Osteocyte (in vitro differentiated cells): ENCODE measurements at regions not wholly inside any gene's neighbourhood (a gene's known extent, or its start where the extent isn't known, plus 50 kb on each side); places are given as distances from the start of the nearest gene placed in this dataset.

Experiments
- DNase-seq: peaks from one replicate; pipeline ENCODE4 v3.0.0; 2021; ENCODE audit warnings: mixed read lengths; ENCODE audit not compliant: unreplicated experiment; ENCODE audit errors: extremely low spot score
- H3K27ac Mint-ChIP-seq: one replicate; pipeline ENCODE4 v1.8.0; 2021; ENCODE audit warnings: mild to moderate bottlenecking, mixed read lengths; ENCODE audit not compliant: unreplicated experiment
- H3K27me3 Mint-ChIP-seq: one replicate; pipeline ENCODE4 v1.8.0; 2021; ENCODE audit warnings: mixed read lengths; ENCODE audit not compliant: unreplicated experiment
- H3K36me3 Mint-ChIP-seq: one replicate; pipeline ENCODE4 v1.8.0; 2021; ENCODE audit warnings: mixed read lengths; ENCODE audit not compliant: unreplicated experiment
- H3K4me1 Mint-ChIP-seq: one replicate; pipeline ENCODE4 v1.8.0; 2021; ENCODE audit warnings: mixed read lengths; ENCODE audit not compliant: unreplicated experiment
- H3K4me3 Mint-ChIP-seq: one replicate; pipeline ENCODE4 v1.8.0; 2021; ENCODE audit warnings: mild to moderate bottlenecking, moderate library complexity, mixed read lengths; ENCODE audit not compliant: unreplicated experiment
- H3K9me3 Mint-ChIP-seq: one replicate; pipeline ENCODE4 v1.8.0; 2021; ENCODE audit warnings: mixed read lengths; ENCODE audit not compliant: unreplicated experiment
- TF ChIP-seq, protein P1 (sequence below): fragments of 200-600 bp; sonication (generic); IDR thresholded peaks from 2 replicates; pipeline ENCODE4 v1.5.0; 2021; ENCODE audit warnings: antibody characterized with exemption, mild to moderate bottlenecking, moderate library complexity

DNA sequence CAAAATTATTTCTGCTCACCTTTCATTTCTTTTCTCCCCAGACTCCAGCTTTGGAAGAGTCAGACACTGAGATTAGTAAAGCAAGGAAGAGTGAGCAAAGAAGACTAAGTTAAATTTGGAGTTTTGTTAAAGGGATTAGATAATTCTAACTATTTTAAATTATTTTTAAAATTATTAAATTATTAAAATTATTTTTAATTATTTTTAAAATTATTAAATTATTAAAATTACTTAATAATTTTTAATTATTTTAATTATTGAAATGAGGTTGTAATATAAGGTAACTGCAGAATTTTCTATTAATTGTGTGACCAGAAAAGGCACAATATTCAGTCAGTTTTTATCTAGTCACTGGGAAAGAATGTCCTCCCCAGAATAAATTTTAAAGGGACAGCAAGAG lies 185.0 kb upstream of the EOMES start:
- H3K9me3 Mint-ChIP-seq, result no peaks in the 10 kb centered on the region
- TF ChIP-seq, protein P1, sequence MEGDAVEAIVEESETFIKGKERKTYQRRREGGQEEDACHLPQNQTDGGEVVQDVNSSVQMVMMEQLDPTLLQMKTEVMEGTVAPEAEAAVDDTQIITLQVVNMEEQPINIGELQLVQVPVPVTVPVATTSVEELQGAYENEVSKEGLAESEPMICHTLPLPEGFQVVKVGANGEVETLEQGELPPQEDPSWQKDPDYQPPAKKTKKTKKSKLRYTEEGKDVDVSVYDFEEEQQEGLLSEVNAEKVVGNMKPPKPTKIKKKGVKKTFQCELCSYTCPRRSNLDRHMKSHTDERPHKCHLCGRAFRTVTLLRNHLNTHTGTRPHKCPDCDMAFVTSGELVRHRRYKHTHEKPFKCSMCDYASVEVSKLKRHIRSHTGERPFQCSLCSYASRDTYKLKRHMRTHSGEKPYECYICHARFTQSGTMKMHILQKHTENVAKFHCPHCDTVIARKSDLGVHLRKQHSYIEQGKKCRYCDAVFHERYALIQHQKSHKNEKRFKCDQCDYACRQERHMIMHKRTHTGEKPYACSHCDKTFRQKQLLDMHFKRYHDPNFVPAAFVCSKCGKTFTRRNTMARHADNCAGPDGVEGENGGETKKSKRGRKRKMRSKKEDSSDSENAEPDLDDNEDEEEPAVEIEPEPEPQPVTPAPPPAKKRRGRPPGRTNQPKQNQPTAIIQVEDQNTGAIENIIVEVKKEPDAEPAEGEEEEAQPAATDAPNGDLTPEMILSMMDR, result no peak
- H3K4me1 Mint-ChIP-seq, result no peaks in the 10 kb centered on the region
- H3K27me3 Mint-ChIP-seq, result peaks cover 3% of the 10 kb centered on the region
- no peaks in the 10 kb centered on the region for H3K36me3 Mint-ChIP-seq
- no peak for DNase-seq
- no peak overlapping the region for H3K27ac Mint-ChIP-seq
- no peak overlapping the region for H3K4me3 Mint-ChIP-seq

DNA sequence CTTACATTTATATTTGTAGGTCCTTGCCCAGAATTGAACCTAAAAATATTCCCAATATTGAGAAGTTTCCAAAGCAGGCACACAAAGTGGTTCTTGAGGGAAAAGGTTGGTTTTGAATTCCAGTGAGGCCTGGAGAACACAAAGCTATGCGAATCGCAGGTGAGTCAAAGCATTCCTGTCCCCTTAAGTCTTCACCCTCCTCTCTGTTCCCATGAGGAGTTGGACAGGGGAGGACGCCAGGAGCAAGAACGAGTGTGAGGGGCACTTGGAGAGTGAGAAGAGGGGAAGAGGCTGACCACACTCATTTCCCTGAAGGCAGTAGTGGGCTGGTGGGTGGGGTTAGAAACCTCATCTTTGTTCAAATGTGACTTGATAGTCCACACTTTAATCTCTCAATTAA lies 185.8 kb upstream of the EOMES start:
- no peak for DNase-seq
- Mint-ChIP-seq H3K27ac (no peak overlapping the region), H3K4me1 (no peaks in the 10 kb centered on the region), H3K9me3 (no peaks in the 10 kb centered on the region), H3K4me3 (no peak overlapping the region), H3K36me3 (no peaks in the 10 kb centered on the region), H3K27me3 (peaks cover 3% of the 10 kb centered on the region)
- TF ChIP-seq, protein P1, result no peak

DNA sequence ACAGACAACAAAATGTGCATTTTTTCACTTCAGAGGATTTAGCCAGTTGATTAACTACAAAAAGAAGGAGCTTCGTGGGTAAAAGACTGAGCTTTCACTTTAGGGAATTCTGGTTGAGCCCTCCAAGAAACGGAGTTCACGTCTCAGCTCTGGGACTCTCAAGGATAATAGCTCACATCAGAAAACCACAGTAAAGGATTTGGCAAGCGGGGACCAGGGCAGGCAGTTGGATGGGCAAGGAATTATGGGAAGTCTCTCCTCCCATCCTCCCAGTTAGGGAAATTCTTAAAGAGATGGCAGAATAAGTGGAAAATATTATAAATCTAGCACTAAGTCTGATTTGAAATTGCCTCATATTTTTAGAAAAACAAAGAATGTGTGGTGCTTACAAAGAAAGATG lies 188.3 kb upstream of the EOMES start:
- no peak for DNase-seq
- TF ChIP-seq, protein P1, result no peak
- Mint-ChIP-seq H3K4me1 (no peaks in the 10 kb centered on the region), H3K27ac (no peak overlapping the region), H3K4me3 (no peak overlapping the region), H3K9me3 (no peaks in the 10 kb centered on the region), H3K36me3 (no peaks in the 10 kb centered on the region), H3K27me3 (peaks cover 3% of the 10 kb centered on the region)

DNA sequence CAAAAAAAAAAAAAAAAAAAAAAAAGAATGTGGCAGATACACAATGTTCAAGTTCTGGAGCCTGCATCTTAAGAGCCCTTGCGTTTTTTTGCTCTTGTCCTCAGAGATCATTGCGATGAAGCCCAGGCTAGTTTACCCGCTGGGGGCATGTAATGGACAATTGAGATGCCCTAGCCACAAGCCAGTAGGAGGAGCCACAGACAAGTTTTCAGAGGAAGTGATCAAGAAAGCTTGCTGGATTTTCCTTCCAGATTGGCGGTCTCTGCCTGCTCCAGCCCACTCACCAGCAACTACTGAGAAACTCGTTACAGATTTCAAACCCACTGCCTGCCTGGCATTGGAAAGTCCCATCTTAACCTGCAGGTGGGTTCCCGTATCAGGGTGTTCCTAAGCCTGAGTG lies 192.1 kb upstream of the EOMES start:
- Mint-ChIP-seq H3K4me1 (no peaks in the 10 kb centered on the region), H3K36me3 (no peaks in the 10 kb centered on the region), H3K27me3 (peaks cover 3% of the 10 kb centered on the region), H3K27ac (no peak overlapping the region), H3K4me3 (no peak overlapping the region), H3K9me3 (no peaks in the 10 kb centered on the region)
- no peak for DNase-seq
- TF ChIP-seq, protein P1, result no peak

DNA sequence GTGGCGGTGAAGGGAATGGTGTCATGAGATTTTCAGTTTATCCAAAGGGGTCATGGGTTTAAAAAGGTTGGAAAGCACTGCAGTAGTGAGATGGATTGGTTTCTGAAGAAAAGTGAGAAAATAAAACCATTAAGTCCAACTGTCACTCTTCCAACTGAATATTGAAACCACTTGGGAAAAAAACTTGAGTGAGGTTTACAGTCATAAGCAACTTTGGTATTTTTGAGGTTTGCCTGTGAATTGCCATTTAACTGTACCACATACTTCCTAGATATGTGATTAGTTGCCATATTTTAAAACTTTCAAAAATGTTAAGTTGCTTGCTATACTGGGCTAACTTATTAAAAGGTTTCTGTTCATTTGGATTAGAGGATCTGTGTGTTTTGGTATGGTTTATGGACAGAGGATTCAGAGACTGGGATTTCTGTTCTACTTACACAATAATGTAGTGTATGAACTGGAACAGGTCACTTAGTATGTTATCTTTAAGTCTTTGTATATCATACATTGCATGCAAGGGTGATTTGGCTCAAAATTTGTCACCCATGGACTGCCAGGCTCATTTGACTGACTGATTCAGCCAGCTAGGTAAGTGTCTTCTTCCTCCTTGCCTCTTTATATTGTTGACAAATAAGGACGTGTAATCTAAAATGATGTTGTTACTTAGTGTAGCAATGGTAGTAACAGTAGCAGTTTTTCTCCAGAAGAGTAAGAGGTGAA lies 201.4 kb upstream of the EOMES start:
- Mint-ChIP-seq H3K4me1 (no peaks in the 10 kb centered on the region), H3K27ac (no peak overlapping the region), H3K9me3 (no peaks in the 10 kb centered on the region), H3K4me3 (no peak overlapping the region), H3K36me3 (no peaks in the 10 kb centered on the region), H3K27me3 (peaks cover 5% of the 10 kb centered on the region)
- DNase-seq, result no peak
- TF ChIP-seq, protein P1, result no peak
